Stimulated activated CD4-positive, alpha-beta T cell treated with anti-CD3 and anti-CD28 coated beads, Interleukin-2, amount 100 ng/mL, for 24 hours (primary cell): ENCODE measurements at regions not wholly inside any gene's neighbourhood (a gene's known extent, or its start where the extent isn't known, plus 50 kb on each side); places are given as distances from the start of the nearest gene placed in this dataset.
A peak's percentile ranks its signal among the peaks of the same experiment; 100 is the strongest.
"Not testable (repeated sequence)": the region's sequence is repeated elsewhere in the genome, so short reads cannot be mapped to it uniquely, and the experiment has no call there.

ENCODE experiments used
- DNase-seq, 2 donors: peaks; one replicate each; pipeline ENCODE4 v3.0.0-alpha.2; 2020

DNA sequence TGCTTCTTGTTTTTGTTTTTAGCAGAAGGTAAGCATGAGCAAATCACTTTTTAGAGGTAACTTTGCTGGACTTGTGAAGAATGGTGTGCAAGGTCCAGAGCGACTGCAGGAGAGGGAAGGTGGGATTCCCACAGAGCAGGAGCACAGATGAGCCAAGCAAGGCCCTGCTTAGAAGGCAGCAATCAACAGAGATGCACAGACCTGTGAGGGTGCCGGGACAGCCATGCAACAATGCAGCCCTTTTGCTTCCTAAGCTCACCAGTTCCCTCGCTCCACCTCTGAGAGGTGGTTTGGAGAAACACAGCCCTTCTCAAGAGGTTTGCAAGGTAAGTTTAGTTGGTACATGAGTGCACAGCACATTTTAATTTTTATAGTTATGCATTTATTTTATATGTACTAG is 85.1 kb upstream of the FBXO28 start:
- DNase-seq, result not testable (repeated sequence)

DNA sequence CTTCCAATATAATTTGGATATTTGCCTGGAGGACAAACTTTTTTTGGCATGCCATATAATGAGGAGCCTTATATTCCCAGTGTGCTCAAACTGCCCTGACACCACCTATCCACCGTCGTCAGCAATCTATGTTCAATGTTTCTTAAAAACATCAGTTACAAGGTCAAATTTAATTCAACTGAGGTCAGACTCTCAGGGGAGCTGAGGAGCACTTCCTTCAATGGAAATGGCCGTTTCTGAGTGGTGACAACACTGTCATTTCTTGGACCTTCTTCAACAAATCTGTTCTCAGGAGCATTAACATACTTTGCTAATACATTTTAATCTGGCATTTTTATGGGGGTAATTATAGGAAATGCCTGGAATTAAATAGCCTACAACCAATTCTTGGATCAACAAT is 90.8 kb upstream of the FBXO28 start:
- not testable (repeated sequence) for DNase-seq

DNA sequence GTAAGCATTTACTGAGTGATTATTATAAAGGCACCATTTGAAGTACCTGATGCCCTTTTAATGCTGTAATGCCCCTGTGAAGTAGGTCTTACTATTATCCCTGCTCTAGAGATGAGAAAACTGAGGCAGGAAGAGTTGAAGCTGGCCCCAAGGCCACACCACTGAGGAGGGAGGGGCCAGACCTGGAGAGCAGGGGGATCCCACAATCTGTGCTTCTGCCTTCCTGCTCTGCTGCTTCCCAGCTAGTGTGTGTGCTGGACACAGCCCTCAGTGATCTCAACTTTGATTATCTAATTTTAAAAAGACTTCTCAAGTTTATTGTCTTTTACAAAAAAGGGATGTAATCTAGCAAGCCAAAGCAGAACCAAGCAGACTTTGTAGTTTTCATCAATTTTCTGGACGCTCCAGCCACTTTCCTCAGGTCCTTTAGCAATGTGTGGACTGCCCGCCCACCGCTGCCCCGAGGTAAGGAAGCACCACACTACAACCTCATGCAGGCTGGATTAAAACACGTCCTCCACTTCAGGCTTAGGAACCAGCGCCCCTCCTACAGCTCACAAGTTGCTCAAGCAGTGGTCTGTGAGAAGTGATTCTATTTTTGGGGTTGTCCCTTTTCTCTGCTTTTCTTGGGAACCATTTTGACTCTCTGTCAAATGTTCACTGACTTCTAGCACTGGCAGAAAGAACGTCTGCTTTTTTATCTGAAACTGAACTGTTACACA is 91.5 kb upstream of the FBXO28 start:
- not testable (repeated sequence) for DNase-seq

DNA sequence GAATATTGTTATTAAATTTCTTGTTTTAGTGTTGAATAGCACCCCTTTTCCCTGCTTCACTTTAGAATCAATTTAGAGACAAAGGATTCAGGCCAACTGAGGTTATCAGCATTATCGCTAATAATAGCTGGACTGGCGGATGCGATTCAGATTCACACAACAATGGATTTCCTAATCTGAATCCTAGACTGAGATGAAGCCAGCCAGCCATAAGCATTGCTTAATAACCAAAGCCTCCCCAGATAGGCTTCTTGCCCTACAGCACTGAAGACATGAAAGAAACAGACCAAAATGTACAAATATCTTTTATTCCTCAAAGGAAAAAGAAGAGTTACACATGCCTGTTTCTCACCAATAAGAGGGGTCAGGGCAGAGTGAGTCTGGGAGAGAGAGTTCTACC is 94.0 kb upstream of the FBXO28 start:
- not testable (repeated sequence) for DNase-seq

DNA sequence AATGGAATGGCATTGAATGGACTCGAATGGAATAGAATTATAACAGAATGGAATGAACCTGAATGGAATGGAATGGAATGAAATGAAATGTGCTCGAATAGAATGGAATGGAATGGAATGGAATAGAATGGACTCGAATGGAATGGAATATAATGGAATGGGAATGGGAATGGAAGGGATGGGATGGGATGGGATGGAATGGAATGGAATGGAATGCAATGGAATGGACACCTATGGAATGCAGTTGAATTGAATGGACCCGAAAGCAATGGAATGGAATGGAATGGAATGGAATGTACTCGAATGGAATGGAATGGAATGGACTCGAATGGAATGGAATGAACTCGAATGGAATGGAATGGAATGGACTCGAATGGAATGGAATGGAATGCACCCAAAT is 98.1 kb upstream of the FBXO28 start:
- DNase-seq, result not testable (repeated sequence)

DNA sequence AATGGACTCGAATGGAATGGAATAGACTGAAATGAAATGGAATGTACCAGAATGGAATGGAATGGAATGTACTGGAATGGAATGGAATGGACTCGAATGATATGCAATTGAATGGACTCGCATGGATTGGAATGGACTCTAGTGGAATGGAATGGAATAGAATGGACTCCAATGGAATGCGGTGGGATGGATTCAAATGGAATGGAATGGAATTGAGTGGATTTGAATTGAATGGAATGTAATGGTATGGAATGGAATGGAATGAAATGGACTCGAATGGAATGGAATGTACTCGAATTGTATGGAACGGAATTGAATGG is 99.6 kb upstream of the FBXO28 start:
- no peak for DNase-seq

DNA sequence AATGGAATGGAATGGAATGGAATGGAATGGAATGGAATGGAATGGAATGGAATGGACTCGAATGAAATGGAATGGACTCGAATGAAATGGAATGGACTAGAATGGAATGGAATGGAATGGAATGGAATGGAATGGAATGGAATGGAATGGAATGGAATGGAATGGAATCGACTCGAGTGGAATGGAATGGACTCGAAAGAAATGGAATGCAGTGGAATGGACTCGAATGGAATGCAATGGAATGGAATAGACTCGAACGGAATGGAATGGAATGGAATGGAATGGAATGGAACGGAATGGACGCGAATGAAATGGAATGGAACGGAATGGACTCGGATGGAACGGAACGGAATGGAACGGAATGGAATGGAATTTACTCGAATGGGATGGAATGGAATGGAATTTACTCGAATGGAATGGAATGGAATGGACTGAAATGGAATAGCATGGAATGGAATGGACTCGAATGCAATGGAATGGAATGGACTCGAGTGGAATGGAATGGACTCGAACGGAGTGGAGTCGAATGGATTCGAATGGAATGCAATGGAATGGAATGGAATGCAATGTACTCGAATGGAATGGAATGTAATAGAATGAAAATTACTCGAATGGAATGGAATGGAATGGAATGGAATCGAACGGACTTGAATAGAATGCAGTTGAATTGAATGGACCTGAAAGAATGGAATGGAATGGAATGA is 100.1 kb upstream of the FBXO28 start:
- DNase-seq, result not testable (repeated sequence)

DNA sequence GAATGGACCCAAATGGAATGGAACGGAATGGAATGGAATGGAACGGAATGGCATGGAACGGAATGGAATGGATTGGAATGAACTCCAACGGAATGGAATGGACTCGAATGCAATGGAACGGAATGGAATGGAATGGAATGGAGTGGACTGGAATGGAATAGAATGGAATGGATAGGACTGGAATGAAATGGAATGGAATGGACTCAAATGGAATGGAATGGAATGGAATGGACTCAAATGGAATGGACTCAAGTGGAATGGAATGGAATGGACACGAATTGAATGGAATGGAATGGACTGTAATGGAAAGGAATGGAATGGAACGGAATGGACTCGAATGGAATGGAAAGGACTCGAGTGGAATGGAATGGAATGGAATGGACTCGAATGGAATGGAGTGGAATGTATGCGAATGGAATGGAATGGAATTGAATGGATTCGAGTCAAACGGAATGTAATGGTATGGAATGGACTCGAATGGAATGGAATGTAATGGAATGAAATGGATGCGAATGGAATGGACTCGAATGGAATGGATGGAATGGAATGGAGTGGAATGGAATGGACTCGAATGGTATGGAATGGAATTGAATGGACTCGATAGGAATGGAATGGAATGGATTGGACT is 101.0 kb upstream of the FBXO28 start:
- DNase-seq, result not testable (repeated sequence)

DNA sequence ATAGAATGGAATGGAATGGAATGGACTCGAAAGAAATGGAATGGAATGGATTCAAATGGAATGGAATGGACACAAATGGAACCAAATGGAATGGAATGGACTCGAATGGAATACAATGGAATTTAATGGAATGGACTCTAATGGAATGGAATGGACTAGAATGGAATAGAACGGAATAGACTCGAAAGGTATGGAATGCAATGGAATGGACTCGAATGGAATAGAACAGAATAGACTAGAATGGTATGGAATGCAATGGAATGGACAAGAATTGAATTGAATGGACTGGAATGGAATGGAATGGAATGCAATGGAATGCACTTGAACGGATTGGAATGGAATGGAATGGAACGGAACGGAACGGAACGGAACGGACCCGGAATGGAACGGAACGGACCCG is 101.7 kb upstream of the FBXO28 start:
- DNase-seq, result not testable (repeated sequence)

DNA sequence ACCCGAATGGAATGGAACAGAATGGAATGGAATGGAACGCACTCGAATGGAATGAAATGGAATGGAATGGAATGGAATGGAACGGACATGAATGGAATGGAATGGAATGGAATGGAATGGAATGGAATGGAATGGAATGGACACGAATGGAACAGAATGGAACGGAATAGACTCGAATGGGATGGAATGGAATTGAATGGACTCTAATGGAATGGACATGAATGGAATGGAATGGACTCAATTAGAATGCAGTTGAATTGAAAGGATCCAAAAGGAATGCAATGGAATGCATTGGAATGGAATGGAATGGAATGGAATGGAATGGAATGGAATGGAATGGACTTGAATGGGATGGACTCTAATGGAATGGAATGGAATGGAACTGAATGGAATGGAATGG is 102.2 kb upstream of the FBXO28 start:
- not testable (repeated sequence) for DNase-seq

DNA sequence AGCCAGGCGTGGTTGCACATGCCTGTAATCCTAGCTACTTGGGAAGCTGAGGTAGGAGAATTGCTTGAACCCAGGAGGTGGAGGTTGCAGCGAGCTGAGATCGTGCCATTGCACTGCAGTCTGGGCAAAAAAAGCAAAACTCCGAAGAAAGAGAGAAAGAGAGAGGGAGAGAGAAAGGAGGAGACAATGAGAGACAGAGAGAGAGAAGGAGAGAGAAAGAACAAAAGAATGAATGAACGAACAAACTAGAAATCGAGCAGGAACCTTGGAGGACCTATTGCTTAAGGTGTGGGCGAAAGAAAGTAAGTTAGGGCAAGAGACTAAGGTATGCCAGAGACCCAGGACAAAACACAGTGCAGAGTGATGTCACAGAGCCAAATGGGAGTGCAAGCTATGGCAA is 102.8 kb upstream of the FBXO28 start:
- not testable (repeated sequence) for DNase-seq

DNA sequence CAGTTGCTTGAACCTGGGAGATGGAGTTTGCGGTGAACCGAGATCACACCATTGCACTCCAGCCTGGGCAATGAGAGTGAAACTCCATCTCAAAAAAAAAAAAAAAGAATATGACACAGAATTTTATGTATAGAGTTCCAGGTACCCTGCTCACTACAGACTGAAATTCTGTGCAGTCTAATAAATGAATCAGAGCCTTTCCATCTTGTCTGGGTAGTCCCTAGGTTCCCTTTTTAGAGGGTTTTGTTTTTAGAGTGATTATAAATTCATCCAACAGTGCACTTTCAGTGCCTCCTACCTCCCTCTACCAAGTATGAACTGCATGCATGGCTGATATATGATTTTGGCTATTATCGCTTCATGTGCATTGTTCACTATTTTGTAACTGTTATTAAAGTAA is 107.9 kb upstream of the FBXO28 start:
- DNase-seq, result not testable (repeated sequence)

DNA sequence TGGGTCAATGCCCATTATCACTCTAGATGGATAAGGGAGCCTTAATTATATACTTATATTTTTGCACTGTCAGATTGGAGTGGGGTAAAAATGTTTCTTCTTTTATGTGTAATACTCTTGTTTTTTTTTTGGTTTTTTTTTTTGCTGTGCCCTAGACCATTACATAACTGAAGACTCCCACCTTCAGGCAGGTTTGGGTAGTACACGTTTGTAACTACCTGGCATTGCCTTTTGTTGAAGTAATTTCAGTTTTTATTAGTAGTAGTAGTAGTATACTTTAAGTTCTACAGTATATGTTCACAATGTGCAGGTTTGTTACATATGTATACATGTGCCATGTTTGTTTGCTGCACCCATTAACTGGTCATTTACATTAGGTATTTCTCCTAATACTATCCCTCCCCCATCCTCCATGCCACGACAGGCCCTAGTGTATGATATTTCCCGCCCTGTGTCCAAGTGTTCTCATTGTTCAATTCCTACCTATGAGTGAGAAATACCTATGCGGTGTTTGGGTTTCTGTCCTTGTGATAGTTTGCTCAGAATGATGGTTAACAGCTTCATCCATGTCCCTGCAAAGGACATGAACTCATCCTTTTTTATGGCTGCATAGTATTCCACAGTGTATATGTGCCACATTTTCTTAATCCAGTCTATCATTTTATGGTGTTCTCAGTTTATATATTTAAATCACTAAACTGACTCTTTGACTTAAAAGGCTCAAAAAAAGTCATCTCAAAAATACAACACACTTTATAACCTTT is 109.2 kb upstream of the FBXO28 start:
- DNase-seq, result peak; percentile 34 to 62

DNA sequence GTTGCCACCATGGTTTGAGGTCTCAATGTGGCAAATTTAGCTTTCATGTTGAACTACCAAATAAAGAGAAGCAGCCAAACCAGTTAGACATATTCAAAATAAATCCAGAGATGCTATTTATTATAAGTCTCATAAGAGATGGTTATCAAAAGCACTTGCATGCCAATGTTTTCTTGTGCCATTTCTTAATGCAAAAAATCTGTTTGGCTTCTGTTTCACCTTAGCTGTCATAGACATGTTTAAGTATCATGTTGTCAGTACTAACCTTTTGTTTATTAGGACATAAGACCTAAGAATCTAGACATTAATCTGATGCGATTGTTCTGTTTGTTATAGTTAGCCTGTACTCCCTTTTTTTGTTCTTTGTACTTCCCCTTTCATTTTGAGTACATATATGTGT is 110.0 kb upstream of the FBXO28 start:
- not testable (repeated sequence) for DNase-seq

DNA sequence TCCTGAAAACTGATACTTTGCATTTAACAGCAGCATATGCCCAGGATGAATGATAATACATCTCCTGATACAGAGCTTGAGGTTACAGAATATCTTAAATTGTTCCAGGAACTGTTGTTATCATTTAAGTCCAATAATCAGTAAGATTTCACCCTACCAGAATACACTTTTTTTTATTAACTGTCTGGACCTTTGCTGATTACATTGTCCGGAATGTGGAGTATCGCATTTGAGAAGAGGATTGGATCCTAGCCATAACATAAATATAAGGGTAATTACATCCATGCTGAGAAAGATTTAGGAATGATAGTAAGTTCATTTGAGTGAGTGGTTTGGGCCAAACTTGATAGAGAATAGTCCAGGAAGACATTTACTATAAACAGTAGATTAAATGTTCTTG is 112.2 kb upstream of the FBXO28 start:
- DNase-seq, result not testable (repeated sequence)

DNA sequence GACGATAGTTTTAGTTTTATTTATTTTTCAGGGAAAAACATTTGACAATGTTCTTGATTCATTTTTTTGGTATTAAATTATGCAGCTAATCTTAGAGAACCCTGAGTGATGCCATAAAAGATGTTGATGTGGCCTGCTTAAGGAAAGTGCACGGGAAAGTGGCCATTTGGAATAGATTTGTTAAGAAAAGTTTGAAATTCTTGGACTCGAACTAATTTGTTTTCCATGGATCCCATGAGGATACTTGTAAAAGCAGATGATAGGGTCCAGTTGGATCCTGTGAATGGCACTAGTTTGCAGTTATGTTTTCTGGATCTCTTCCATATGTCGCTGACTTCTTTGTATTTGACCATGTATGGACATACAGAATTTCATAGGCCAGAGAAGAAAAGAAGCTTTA is 114.2 kb upstream of the FBXO28 start:
- not testable (repeated sequence) for DNase-seq

DNA sequence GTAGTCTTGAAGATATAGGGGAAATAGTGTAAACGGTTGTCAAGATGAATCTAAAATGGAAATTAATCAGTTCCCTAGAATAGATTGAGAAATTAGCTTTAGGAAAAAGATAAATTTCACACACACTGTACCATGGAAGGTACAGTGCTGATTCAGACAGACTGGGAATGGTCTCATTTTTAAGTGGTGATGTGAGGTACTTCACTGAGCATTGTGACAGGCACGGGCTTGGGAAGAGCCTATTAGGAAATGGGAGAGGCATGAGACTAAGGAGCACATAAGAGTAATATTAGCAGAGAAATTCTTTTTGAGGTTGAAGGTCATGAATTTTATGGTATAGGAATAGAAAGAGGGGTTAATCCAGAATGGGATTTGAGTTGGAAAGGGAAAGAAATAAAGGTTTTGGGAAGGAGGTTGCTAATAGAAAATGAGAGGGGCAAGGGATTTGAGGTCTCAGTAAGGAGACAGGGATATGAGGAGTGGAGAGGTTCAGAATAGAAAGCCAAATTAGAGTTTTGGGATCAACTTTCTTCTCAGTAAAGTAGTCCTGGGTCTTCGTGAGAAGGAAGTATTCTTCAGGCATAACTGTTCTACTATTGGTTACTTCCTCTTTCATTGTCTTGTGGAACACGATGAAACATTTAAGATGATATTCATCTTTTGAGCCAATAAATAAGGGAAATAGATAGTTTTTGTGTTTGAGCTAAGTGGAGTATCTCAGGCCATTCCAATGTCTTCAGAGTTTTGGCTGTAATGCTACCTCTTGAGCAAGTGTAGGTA is 115.0 kb upstream of the FBXO28 start:
- not testable (repeated sequence) for DNase-seq

DNA sequence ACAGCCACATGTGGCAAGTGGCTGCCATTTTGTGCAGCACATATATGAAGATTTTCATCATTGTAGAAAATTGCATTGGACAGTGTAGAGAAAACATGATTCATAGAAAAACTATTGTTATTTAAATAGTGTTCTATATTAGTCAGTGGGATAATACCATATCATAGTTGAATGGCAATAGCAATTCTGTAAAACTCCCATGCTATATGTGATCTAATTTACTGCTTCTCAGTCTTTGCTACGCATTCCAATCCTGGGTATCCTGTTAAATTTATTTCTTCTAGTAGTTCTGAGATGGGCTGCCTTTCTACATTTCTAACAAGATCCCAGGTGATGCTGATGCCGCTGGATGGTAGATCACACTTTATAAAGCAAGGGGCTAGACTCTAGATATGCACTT is 117.5 kb upstream of the FBXO28 start:
- not testable (repeated sequence) for DNase-seq

DNA sequence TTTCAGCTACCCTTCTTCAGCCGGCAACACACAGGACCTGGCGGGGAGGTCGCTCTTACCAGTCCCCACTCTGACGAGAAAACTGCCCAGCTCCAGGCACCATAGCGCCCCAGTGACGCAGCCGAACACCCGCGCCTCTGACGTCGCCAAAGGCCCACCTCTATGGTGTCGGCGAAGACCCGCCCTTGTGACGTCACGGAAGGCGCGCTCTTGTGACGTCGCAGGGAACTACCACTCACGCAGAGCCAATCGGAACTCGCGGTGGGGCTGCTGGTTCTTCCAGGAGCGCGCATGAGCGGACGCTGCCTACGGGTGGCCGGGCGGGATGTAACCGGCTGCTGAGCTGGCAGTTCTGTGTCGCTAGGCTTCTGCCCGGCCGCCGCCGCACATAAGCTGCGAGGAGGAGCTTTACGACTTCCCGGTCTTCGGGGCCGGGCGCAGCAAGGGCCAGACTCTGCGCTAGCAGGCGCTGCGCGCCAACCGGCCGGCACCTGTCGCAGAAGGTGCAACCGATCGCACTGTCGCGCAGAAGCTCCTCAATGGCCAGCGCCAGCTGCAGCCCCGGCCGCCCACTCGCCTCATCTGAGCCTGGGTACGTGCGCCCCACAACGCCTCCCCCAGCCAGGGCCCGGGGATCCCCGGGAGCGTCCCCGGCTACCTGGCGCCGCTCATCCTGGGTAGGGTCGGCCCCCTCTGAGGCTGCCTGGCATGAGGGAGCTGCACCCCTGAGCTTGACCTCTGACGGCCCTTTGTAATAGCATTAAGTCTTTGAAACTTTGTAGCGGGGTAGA is 121.3 kb upstream of the FBXO28 start:
- peak; percentile 100 for DNase-seq

DNA sequence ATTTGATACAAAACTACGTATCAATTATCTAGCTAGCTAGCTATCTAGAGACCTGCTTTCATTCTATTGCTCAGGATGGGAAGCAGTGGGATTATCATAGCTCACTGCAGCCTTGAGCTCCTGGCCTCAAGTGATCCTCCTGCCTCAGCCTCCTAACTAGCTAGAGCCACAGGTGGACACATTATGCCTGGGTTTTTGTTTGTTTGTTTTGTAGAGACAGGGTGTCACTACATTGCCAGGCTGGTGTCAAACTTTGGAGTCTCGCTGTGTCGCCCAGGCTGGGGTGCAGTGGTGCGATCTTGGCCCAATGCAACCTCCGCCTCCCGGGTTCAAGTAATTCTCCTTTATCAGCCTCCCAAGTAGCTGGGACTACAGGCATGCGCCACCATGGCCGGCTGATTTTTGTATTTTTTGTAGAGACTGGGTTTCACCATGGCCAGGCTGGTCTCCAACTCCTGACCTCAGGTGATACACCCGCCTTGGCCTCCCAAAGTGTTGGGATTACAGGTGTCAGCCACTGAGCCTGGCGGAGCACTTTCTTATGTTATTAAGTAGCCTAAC is 122.5 kb upstream of the FBXO28 start:
- DNase-seq, result not testable (repeated sequence)

DNA sequence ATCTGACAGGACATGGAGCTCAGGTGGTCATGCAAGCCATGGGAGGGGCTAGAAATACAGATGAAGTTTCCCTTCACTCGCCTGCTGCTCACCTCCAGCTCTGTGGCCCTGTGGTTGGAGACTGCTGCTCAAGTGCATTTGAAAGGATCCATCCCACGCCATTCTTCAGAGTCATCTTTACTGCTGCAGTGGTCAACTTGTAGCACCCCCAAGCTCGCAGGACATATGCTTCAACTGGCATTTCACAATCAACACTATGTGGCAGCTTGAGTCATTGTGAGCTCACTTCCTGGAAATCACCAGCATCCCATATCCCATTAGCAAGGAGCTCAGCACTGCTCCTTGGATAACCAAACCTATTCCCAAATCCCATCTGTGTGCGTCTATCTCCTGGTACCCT is 116.2 kb upstream of the TP53BP2 start:
- DNase-seq, result not testable (repeated sequence)
